Loucy (cell line): ENCODE measurements at regions not wholly inside any gene's neighbourhood (a gene's known extent, or its start where the extent isn't known, plus 50 kb on each side); places are given as distances from the start of the nearest gene placed in this dataset.

Experiments used
- CTCF ChIP-seq: fragments of 200-600 bp; sonication (generic); conservative IDR thresholded peaks from 2 replicates; pipeline ENCODE4 v1.5.1; 2014; ENCODE audit warnings: mild to moderate bottlenecking, antibody characterized with exemption, low read length
- EZH2phosphoT487 ChIP-seq: fragments of 200-600 bp; IDR thresholded peaks from 2 replicates; pipeline ENCODE4 v1.6.1; 2018; ENCODE audit warnings: antibody characterized with exemption, mild to moderate bottlenecking, moderate library complexity, borderline replicate concordance

DNA sequence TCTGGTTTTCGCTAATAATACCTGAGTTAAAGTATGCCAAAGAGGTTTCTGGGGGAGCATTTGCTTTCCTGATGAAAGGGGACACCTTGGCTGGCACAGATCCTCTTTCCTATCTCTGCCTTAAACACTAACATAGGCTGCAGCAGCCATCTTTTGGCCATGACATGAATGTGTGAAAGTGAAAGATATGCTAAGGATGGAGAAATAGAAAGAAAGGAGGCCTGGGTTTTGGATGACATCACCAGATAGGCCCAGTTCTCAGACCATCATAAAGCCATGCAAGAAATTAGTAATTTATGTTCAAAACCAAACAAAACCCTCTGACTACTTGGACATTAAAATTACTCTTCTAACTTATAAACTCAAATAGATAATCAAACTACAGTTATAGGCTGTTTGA, 279.7 kb downstream of the COG6 start:
- TF ChIP-seq CTCF: no peak
- TF ChIP-seq EZH2phosphoT487: no peak
